ENCODE measurements at regions not wholly inside any gene's neighbourhood (a gene's known extent, or its start where the extent isn't known, plus 50 kb on each side); places are given as distances from the start of the nearest gene placed in this dataset.

- Histone ChIP-seq H3K4me1 (ENCODE audit: insufficient read depth) (no peaks in the 10 kb centered on the region), H3K79me2 (replicated peaks; ENCODE audit: insufficient read depth) (no peaks in the 10 kb centered on the region), H3K4me3 (no peak overlapping the region), H3K4me2 (no peak overlapping the region), H3K27ac (ENCODE audit: low read depth) (no peak overlapping the region), H3F3A (replicated peaks; ENCODE audit: low read depth) (no peaks in the 10 kb centered on the region), H3K27me3 (ENCODE audit: insufficient read depth) (no peaks in the 10 kb centered on the region), H4K20me1 (replicated peaks; ENCODE audit: insufficient read depth) (no peaks in the 10 kb centered on the region), H2AFZ (no peak overlapping the region), H3K9me2 (ENCODE audit: insufficient read depth) (0 out of 2 replicates have a peak, but pooled peaks cover 4% of the 10 kb centered on the region), H3K36me3 (ENCODE audit: insufficient read depth) (no peaks in the 10 kb centered on the region)
- Mint-ChIP-seq H3K27me3 (ENCODE audit: insufficient read depth, low read depth, poor library complexity) (peaks cover 4% of the 10 kb centered on the region), H3K4me3 (no peak overlapping the region), H3K9me3 (no peaks in the 10 kb centered on the region; the same call in 2 of the 3 replicates), H3K27ac (no peak overlapping the region), H3K36me3 (ENCODE audit: low read depth) (no peaks in the 10 kb centered on the region; the same call in 2 of the 3 replicates), H3K4me1 (no peaks in the 10 kb centered on the region)
- TF ChIP-seq JUNB (IDR thresholded peaks at IDR 0.05; ENCODE audit: unreplicated experiment): no peak
- no peak for TF ChIP-seq ZNF114 (CRISPR knock-in tag; IDR thresholded peaks at IDR 0.05)
- TF ChIP-seq ZNF331 (CRISPR knock-in tag; IDR thresholded peaks at IDR 0.05; ENCODE audit: low read depth): no peak
- TF ChIP-seq STAT1 (IDR thresholded peaks at IDR 0.05; ENCODE audit: unreplicated experiment): no peak
- no peak for TF ChIP-seq CREB1 (CRISPR knock-in tag; IDR thresholded peaks at IDR 0.05; ENCODE audit: low read depth)
- TF ChIP-seq NANOG (IDR thresholded peaks at IDR 0.05; ENCODE audit: borderline replicate concordance): no peak
- TF ChIP-seq ETS1 (IDR thresholded peaks at IDR 0.05): no peak
- TF ChIP-seq CTCF (conservative IDR thresholded peaks at IDR 0.05; ENCODE audit: low read depth in 2 of 2): no peak
- TF ChIP-seq POLR2AphosphoS5 (IDR thresholded peaks at IDR 0.05; ENCODE audit: low read depth): no peak
- no peak for TF ChIP-seq ZNF462 (CRISPR knock-in tag; IDR thresholded peaks at IDR 0.05)
- no peak for TF ChIP-seq EZH2 (IDR thresholded peaks at IDR 0.05; ENCODE audit: low read depth, unreplicated experiment)
- DNase-seq (ENCODE audit: low spot score): no peak
- no peak for ATAC-seq
These were observed 261.8 kb upstream of the IRX1 start for GRCh38 chr5:3333836-3334235.
